ENCODE measurements at regions not wholly inside any gene's neighbourhood (a gene's known extent, or its start where the extent isn't known, plus 50 kb on each side); places are given as distances from the start of the nearest gene placed in this dataset.

- Histone ChIP-seq H3K79me2 (ENCODE audit: control insufficient read depth, insufficient read depth, low read length, unreplicated experiment) (no peaks in the 10 kb centered on the region), H3K27me3 (ENCODE audit: insufficient read depth, low read length) (no peaks in the 10 kb centered on the region), H3K4me3 (ENCODE audit: low read depth, low read length) (no peak overlapping the region), H2AFZ (ENCODE audit: low read length, unreplicated experiment) (no peak overlapping the region), H3K36me3 (ENCODE audit: insufficient read depth, low read length) (no peaks in the 10 kb centered on the region), H3K27ac (ENCODE audit: low read depth, low read length) (no peak overlapping the region), H3K4me1 (ENCODE audit: control insufficient read depth, insufficient read depth, low read length, unreplicated experiment) (no peaks in the 10 kb centered on the region)
Observed at GRCh38 chr1:168801032-168801745, 72.2 kb upstream of the DPT start.

DNA sequence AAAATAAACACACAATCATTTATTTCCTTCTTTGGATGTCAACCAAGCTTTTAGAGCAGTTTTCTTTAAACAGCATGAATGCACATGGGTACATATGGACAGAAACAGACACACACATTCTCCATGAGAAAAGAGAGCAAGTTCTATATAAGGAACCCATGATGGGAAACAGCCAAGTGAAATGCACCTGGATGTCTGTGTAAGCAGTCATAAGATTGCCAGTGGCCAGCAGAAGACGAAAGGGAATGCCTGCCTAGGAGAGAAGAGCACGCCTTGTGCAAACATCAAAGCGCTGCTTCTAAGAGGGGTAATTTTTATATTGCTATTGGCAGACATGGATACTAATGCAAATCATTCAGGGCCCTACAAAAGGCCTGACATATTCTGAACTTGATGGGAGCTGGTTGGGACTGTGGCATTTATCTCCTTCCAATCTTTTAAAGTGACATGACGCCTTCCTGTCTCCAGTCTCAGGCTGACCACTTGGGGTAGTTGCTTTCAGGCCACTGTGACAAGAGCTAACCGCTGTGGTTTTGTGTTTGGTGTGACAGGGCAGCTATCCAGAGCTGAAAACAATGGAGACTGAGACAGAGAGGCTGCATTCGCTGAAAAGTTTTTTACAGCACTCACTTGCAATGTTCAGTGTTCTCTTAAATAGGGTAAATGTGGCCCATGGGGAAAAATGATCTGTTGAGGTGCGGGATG is 75.0 kb upstream of the DPT start:
- Histone ChIP-seq H2AFZ (ENCODE audit: low read length, unreplicated experiment) (no peak overlapping the region), H3K4me1 (ENCODE audit: control insufficient read depth, insufficient read depth, low read length, unreplicated experiment) (no peaks in the 10 kb centered on the region), H3K79me2 (ENCODE audit: control insufficient read depth, insufficient read depth, low read length, unreplicated experiment) (no peaks in the 10 kb centered on the region), H3K4me3 (ENCODE audit: low read depth, low read length) (no peak overlapping the region), H3K27me3 (ENCODE audit: insufficient read depth, low read length) (no peaks in the 10 kb centered on the region), H3K36me3 (ENCODE audit: insufficient read depth, low read length) (no peaks in the 10 kb centered on the region), H3K27ac (ENCODE audit: low read depth, low read length) (no peak overlapping the region)

- Histone ChIP-seq H3K36me3 (ENCODE audit: insufficient read depth, low read length) (no peaks in the 10 kb centered on the region), H3K27me3 (ENCODE audit: insufficient read depth, low read length) (no peaks in the 10 kb centered on the region), H3K27ac (ENCODE audit: low read depth, low read length) (no peak overlapping the region), H3K79me2 (ENCODE audit: control insufficient read depth, insufficient read depth, low read length, unreplicated experiment) (no peaks in the 10 kb centered on the region), H2AFZ (ENCODE audit: low read length, unreplicated experiment) (no peak overlapping the region), H3K4me1 (ENCODE audit: control insufficient read depth, insufficient read depth, low read length, unreplicated experiment) (no peaks in the 10 kb centered on the region), H3K4me3 (ENCODE audit: low read depth, low read length) (no peak overlapping the region)
Observed at GRCh38 chr1:168806952-168807351, 77.9 kb upstream of the DPT start.

DNA sequence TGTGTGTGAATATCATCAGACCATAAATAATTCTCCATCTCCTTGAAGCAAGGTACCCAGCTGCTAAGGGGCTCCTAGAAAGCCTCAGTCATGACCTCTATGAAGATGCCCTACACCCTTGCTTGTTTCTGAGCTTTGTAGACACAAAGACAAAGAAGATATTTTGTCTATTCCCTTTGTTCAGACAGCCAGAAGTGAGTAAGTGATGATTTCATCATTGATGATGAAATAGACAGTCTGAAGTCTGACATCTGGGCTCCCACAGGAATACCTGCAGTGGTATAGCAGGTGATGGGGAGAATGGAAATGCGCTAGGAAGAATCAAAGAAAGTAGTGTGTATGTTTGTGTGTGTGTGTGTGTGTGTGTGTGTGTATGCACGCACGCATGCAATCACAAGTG is 82.2 kb upstream of the DPT start:
- no peaks in the 10 kb centered on the region for H3K79me2 ChIP-seq (ENCODE audit: control insufficient read depth, insufficient read depth, low read length, unreplicated experiment)
- no peak overlapping the region for H3K4me3 ChIP-seq (ENCODE audit: low read depth, low read length)
- no peak overlapping the region for H3K27ac ChIP-seq (ENCODE audit: low read depth, low read length)
- H2AFZ ChIP-seq (ENCODE audit: low read length, unreplicated experiment), result no peak overlapping the region
- H3K36me3 ChIP-seq (ENCODE audit: insufficient read depth, low read length), result no peaks in the 10 kb centered on the region
- H3K4me1 ChIP-seq (ENCODE audit: control insufficient read depth, insufficient read depth, low read length, unreplicated experiment), result no peaks in the 10 kb centered on the region
- H3K27me3 ChIP-seq (ENCODE audit: insufficient read depth, low read length), result no peaks in the 10 kb centered on the region

- Histone ChIP-seq H3K4me1 (ENCODE audit: control insufficient read depth, insufficient read depth, low read length, unreplicated experiment) (no peaks in the 10 kb centered on the region), H2AFZ (ENCODE audit: low read length, unreplicated experiment) (no peak overlapping the region), H3K36me3 (ENCODE audit: insufficient read depth, low read length) (no peaks in the 10 kb centered on the region), H3K4me3 (ENCODE audit: low read depth, low read length) (no peak overlapping the region), H3K27ac (ENCODE audit: low read depth, low read length) (no peak overlapping the region), H3K79me2 (ENCODE audit: control insufficient read depth, insufficient read depth, low read length, unreplicated experiment) (no peaks in the 10 kb centered on the region), H3K27me3 (ENCODE audit: insufficient read depth, low read length) (no peaks in the 10 kb centered on the region)
Observed at GRCh38 chr1:168819668-168820067, 90.7 kb upstream of the DPT start.

GRCh38 chr1:168821434-168821833 is 92.4 kb upstream of the DPT start:
- no peak overlapping the region for H3K4me3 ChIP-seq (ENCODE audit: low read depth, low read length)
- no peaks in the 10 kb centered on the region for H3K27me3 ChIP-seq (ENCODE audit: insufficient read depth, low read length)
- no peaks in the 10 kb centered on the region for H3K36me3 ChIP-seq (ENCODE audit: insufficient read depth, low read length)
- H3K4me1 ChIP-seq (ENCODE audit: control insufficient read depth, insufficient read depth, low read length, unreplicated experiment), result no peaks in the 10 kb centered on the region
- no peaks in the 10 kb centered on the region for H3K79me2 ChIP-seq (ENCODE audit: control insufficient read depth, insufficient read depth, low read length, unreplicated experiment)
- H3K27ac ChIP-seq (ENCODE audit: low read depth, low read length), result no peak overlapping the region
- no peak overlapping the region for H2AFZ ChIP-seq (ENCODE audit: low read length, unreplicated experiment)

GRCh38 chr1:168822911-168823310 is 93.9 kb upstream of the DPT start:
- Histone ChIP-seq H3K36me3 (ENCODE audit: insufficient read depth, low read length) (no peaks in the 10 kb centered on the region), H3K4me1 (ENCODE audit: control insufficient read depth, insufficient read depth, low read length, unreplicated experiment) (no peaks in the 10 kb centered on the region), H3K27ac (ENCODE audit: low read depth, low read length) (no peak overlapping the region), H3K79me2 (ENCODE audit: control insufficient read depth, insufficient read depth, low read length, unreplicated experiment) (no peaks in the 10 kb centered on the region), H2AFZ (ENCODE audit: low read length, unreplicated experiment) (no peak overlapping the region), H3K27me3 (ENCODE audit: insufficient read depth, low read length) (no peaks in the 10 kb centered on the region), H3K4me3 (ENCODE audit: low read depth, low read length) (no peak overlapping the region)

DNA sequence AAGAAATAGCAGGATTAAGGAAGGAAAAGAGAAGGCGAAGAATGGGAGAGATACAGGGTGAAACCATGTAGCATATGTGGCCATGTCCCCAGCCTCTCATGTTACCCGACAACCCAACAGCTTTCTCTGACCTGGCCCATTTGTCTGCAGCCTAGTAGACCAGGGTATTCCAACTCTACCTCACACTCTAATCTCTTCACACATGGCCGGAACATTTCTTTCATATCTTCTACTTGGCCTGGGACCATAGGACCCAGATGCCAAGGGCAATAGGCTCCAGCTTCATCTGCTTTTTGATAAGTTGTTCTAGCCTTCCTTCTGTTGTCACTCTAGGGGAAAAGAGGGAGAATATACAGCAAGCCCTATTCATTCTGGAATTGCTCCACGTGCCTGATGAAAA is 95.0 kb upstream of the DPT start:
- Histone ChIP-seq H3K27me3 (ENCODE audit: insufficient read depth, low read length) (no peaks in the 10 kb centered on the region), H2AFZ (ENCODE audit: low read length, unreplicated experiment) (no peak overlapping the region), H3K27ac (ENCODE audit: low read depth, low read length) (no peak overlapping the region), H3K4me1 (ENCODE audit: control insufficient read depth, insufficient read depth, low read length, unreplicated experiment) (no peaks in the 10 kb centered on the region), H3K36me3 (ENCODE audit: insufficient read depth, low read length) (no peaks in the 10 kb centered on the region), H3K79me2 (ENCODE audit: control insufficient read depth, insufficient read depth, low read length, unreplicated experiment) (no peaks in the 10 kb centered on the region), H3K4me3 (ENCODE audit: low read depth, low read length) (no peak overlapping the region)

- Histone ChIP-seq H2AFZ (ENCODE audit: low read length, unreplicated experiment) (no peak overlapping the region), H3K79me2 (ENCODE audit: control insufficient read depth, insufficient read depth, low read length, unreplicated experiment) (no peaks in the 10 kb centered on the region), H3K27ac (ENCODE audit: low read depth, low read length) (no peak overlapping the region), H3K27me3 (ENCODE audit: insufficient read depth, low read length) (no peaks in the 10 kb centered on the region), H3K4me3 (ENCODE audit: low read depth, low read length) (no peak overlapping the region), H3K36me3 (ENCODE audit: insufficient read depth, low read length) (no peaks in the 10 kb centered on the region), H3K4me1 (ENCODE audit: control insufficient read depth, insufficient read depth, low read length, unreplicated experiment) (no peaks in the 10 kb centered on the region)
Observed at GRCh38 chr1:168824418-168825065, 95.5 kb upstream of the DPT start.

DNA sequence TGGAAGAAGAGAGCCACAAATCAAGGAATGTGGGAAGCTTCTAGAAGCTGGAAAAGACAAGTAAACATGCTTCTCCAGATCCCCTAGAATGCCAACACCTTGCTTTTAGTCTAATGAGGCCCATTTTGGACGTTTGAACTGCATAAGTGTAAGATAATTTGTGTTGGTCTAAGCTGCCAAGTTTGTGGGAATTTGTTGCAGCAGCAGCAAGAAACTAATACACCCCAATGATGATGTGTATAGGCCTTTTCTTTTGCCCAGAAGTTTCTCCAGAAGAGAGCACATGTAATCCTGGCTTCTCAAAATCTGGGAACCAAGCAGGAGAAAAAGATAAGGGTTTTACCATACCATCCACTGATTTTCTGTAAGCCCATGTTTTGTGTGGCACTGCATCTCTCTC is 96.1 kb upstream of the DPT start:
- no peak overlapping the region for H2AFZ ChIP-seq (ENCODE audit: low read length, unreplicated experiment)
- H3K4me1 ChIP-seq (ENCODE audit: control insufficient read depth, insufficient read depth, low read length, unreplicated experiment), result no peaks in the 10 kb centered on the region
- no peak overlapping the region for H3K27ac ChIP-seq (ENCODE audit: low read depth, low read length)
- H3K4me3 ChIP-seq (ENCODE audit: low read depth, low read length), result no peak overlapping the region
- H3K36me3 ChIP-seq (ENCODE audit: insufficient read depth, low read length), result no peaks in the 10 kb centered on the region
- H3K27me3 ChIP-seq (ENCODE audit: insufficient read depth, low read length), result no peaks in the 10 kb centered on the region
- no peaks in the 10 kb centered on the region for H3K79me2 ChIP-seq (ENCODE audit: control insufficient read depth, insufficient read depth, low read length, unreplicated experiment)

GRCh38 chr1:168825820-168826219 is 96.8 kb upstream of the DPT start:
- H3K4me3 ChIP-seq (ENCODE audit: low read depth, low read length), result no peak overlapping the region
- no peaks in the 10 kb centered on the region for H3K27me3 ChIP-seq (ENCODE audit: insufficient read depth, low read length)
- no peak overlapping the region for H3K27ac ChIP-seq (ENCODE audit: low read depth, low read length)
- no peaks in the 10 kb centered on the region for H3K4me1 ChIP-seq (ENCODE audit: control insufficient read depth, insufficient read depth, low read length, unreplicated experiment)
- H3K79me2 ChIP-seq (ENCODE audit: control insufficient read depth, insufficient read depth, low read length, unreplicated experiment), result no peaks in the 10 kb centered on the region
- no peaks in the 10 kb centered on the region for H3K36me3 ChIP-seq (ENCODE audit: insufficient read depth, low read length)
- H2AFZ ChIP-seq (ENCODE audit: low read length, unreplicated experiment), result no peak overlapping the region
